ENCODE measurements at regions not wholly inside any gene's neighbourhood (a gene's known extent, or its start where the extent isn't known, plus 50 kb on each side); places are given as distances from the start of the nearest gene placed in this dataset.
A peak's percentile ranks its signal among the peaks of the same experiment; 100 is the strongest.

DNA sequence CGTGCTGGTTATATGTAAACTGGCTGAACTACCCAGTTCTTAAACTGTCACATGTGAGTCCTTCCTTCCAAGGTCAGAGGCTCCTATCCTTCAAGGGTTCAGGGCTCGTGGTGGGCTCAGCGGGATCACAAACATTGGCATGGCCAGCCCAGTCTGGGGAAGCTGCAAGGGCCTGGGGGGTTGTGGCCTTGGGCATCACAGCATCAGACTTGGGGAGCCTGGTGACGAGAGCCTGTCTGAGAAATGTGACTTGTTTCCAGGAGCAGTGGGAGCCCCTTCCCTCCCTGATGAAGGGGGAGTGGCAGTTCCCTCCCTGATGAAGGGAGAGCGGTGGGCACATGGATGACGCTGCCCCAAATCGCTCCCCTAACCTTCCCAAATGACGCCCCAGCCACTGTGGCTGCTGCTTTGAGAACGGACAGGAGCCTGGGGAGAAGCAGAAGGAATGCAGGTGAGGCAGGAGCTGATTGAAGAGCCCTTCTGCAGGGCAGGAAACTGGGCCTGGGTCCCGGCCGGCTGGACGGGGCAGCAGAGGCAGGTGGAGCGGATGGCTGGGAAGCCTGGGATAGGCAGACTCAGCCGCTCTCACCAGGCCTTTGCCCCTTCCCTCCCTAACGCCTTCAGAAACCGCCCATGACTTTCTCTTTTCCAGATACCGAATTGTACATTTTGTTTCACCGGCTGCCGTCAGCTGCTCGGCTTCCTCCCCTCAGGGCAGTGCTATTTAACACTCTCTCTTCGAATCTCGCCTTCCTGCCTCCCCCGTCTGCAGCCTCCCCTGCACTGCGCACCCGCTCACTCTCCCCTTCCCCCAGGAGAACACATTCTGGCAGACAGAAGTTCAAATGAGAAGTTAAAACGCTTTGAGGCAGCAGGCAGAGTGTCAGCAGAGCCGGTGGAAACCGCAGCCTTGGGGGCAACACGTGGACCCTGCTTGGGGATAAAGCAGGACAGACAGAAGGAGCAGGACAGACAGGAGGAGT, 1486.7 kb downstream of the BRD1 start:
- DNase-seq (ENCODE audit: low read depth in 4 of 4, low spot score in 2 of 4): peak in 2 of 4 donors; percentile 37 to 44

DNA sequence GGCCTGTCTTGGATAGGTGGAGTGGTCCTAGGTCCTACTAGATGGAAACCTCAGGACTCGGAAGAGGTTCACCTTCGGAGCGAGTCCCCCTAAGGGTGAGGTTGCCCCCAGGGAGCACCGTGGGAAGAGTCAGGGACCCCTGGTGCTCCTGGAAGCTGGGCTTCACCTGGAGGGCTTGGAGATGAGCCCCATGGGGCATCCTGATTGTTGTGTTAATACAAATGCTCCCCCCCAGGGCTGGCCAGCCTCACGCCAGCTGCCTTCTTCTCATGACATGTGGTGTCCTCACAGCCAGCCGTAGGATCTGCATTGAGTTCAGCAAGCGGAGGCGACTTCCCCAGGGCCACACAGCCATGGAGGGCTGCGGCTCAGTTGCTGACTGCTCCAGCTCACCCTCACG, 1487.5 kb downstream of the BRD1 start:
- DNase-seq (ENCODE audit: low read depth in 4 of 4, low spot score in 2 of 4): no peak

DNA sequence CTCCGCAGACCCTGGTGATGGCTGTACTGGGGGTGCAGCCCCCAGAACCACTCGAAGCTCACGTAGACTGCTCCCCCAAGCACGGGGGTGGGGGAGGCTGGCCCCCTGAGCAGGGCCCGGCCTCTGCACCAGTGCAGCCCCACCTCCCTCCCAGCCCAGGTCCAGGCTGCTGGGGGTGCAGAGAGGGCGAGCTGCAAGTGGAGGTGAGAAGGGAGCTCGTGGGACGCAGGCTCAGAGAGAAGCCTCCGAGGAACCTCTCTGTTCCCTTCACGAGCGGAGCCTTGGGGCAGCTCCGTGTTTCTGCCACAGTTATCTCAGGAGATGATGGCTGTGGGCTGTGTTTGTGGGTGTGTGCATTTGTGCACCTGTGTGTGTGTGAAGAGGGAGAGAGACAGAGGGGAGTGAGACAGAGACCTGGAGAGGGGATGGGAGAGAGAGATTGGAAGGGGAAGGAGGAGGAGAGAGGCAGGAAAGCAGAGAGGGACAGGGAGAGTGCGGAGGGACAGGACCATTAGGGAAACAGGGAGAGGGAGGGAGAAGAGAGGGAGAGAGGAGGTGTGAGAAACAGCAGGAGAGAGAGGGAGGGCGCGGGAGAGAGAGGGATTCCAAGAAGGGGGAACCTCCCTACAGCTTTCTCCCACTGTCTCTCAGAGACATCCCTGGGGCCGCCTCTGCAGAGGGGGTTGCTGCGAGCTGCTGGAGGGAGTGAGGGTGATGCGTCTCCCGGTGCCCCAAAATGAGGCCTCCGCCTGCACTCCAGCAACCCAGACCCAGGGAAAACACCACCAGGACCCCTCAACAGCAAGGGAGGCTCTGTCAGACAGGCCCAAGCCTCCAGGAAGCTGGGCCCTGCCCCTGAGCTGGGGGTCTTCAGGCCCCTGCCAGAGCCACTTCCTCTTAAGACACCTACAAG, 1488.6 kb downstream of the BRD1 start:
- no peak for DNase-seq (ENCODE audit: low read depth in 4 of 4, low spot score in 2 of 4)

DNA sequence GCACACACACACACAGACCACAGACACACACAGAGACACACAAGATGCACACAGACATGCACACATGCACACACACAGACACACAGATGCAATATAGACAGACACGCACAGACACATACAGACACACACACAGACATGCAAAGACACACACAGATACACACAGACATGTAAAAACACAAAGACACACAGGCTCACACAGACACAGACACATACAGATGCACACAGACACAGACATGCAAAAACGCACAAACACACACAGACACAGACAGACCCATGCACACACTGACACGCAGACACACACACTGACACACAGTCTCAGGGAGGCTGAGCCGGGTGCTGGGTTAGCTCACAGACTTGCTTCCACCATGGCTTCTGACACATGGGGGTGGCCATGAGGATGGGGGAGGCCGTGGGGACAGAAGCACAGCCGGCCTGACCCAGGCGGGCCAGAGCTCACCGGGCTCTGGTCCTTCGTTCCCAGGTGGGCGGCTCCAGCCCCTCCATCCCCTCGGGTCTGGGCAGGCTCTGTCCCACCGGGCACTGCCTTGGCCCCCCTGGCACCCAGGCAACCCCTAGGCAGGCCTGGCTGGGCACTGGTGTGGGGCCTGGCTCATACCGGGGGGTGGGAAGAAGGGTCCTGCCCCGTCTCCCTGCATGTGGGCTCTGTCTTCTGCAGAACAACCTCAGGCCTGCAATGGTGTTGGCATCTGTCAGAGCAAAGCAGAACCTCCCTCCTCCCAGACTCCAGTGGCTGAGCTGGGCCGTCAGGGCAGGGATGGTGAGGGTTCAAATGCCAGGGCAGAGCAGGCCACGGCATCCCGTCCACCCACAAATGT, 1489.5 kb downstream of the BRD1 start:
- DNase-seq (ENCODE audit: low read depth in 4 of 4, low spot score in 2 of 4): no peak

DNA sequence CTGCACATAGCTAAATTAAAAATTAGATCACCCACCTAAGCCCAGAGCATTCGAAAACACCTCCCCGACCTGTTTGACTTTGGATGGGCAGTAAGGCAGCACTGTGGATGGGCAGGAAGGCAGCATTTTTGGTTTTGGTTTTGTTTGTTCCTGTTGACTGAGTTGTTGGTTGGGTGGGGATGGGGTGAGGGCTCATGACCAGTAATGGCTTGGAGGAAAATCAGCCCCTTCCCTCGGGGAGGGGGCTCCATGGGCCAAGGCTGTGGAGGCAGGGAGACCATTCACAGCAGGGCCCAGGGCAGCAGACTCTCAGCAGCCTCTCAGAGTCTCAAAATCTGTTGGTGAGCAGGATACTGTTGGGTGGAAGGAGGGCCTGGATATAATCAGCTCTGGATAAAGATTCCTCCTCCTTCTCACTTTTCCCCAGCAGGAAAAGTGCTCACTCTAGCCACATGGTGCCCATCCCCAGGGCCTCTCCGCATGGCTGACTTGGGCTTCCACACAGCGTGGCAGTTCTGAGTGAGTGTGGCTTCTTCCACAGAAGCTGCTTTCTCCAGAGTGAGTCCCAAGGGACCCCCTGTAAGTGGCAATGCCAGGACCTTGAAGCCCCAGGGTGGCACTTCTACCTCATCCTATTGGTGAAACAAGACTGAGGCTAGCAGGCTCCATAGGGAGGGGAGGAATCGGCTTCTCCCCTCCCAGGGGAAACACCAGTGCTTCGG, 1491.2 kb downstream of the BRD1 start:
- no peak for DNase-seq (ENCODE audit: low read depth in 4 of 4, low spot score in 2 of 4)

DNA sequence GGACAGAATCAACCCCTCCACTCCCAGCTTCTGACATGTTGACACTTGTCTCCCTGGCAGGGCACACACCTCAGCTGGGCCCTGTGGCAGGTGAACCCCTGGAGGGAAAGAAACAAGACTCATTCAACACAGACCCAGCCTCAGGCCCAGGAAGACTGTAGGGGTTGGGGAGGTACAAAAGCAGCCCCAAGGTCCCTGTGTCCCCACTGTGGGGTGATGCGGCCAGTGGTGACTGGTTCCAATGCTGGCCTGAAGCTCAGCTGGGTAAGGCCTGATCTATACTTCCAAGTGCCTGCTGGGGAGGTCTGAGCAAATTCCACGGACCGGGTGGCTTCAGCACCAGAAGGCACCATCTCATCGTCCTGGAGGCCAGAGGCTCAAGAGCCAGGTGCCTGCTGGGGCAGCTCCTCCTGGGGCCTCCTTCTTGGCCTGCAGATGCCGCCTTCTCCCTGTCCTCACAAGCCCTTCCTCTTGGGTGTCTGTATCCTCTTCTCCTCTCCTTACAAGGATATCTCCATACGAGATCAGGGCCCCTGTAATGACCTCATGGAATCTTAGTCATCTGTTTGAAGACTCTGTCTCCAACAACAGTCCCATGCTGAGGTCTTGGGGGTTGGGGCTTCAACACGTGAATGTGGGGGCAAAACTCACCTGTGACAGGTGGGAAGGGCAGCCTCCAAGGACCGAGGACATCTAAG, 1492.1 kb downstream of the BRD1 start:
- DNase-seq (ENCODE audit: low read depth in 4 of 4, low spot score in 2 of 4): no peak

DNA sequence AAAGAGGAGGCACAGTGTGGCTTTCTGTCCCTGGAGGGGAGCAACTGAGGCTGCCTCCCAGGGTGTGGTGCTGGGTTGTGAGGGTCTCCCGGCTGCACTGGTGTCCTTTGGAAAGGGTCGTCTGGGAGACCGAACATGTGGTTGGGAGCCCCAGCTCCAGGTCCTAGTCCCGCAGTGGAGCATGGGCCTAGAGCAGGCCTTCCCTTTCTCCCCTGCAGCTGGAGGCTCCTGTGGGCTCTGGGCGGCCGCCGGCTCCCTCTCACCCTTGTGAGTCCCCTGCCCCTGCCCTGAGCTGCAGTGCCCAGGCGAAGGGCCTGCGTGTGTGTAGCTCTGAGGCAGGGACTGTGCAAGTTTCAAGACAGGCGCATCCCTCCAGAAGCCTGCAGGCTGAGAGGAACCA, 1492.7 kb downstream of the BRD1 start:
- no peak for DNase-seq (ENCODE audit: low read depth in 4 of 4, low spot score in 2 of 4)

DNA sequence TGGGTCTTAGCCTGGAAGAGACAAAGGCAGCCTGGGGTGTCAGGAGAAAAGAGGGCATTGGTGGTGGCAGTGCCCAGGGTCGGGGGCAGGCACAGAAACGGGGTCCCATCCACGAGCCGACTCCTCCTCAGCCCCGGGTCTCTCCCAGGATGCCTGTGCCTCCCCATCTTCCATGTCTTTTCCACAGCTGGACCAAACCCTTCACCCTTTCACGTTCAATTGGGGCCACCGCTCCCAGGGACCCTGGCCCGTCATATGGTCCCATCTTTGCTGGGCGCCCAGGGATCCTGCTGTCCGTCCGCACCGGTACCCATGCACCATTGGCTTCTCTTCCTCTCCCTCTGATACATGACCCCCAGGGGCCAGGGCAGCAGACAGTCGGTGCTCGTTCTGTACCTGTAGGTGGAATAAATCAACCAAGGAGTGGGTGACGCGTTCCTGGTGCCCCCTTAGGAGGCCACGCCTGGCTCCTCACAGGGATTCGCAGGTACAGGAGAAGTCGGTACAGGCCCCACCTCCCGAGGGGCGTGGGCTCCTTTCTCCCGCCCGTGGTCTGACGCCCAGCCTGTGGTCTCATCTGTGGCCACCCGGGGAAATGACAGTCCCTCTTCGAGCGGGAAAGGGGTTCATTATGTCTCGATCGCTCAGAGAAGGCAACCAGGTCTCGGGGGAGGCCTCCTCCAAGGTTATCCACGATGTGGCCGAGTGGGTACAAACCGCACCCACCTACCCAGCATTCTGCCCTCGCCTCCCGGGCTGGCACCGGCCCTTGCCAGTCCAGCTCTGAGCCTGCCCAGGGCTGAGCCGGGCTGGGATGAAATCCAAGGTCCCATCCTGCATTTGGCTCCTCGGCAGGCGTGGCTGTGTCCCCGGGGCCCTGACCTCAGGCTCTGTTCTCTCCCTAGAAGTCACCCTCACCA, 1493.6 kb downstream of the BRD1 start:
- no peak for DNase-seq (ENCODE audit: low read depth in 4 of 4, low spot score in 2 of 4)

DNA sequence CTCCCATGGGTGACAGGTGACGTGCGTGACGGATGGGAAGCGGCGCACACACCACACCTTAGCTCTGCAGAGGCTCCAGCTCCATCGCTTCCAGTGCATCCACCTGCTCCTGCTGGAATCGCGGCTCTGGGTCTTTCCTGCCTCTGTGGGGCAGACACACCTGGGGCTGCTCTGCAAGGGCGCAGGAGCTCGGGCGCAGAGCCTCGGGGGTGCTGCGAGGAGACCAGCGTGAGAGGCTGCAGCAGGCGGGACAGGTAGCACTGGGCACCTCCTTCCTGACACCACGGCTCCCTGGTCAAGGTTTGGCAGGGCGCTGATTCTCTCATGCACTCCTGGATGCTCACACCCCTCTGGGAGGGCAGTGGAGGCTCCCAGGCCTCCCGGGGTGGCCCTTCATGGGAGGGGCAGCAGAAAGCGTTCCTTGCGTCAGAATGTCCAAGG, 1494.3 kb downstream of the BRD1 start:
- DNase-seq (ENCODE audit: low read depth in 4 of 4, low spot score in 2 of 4): no peak

DNA sequence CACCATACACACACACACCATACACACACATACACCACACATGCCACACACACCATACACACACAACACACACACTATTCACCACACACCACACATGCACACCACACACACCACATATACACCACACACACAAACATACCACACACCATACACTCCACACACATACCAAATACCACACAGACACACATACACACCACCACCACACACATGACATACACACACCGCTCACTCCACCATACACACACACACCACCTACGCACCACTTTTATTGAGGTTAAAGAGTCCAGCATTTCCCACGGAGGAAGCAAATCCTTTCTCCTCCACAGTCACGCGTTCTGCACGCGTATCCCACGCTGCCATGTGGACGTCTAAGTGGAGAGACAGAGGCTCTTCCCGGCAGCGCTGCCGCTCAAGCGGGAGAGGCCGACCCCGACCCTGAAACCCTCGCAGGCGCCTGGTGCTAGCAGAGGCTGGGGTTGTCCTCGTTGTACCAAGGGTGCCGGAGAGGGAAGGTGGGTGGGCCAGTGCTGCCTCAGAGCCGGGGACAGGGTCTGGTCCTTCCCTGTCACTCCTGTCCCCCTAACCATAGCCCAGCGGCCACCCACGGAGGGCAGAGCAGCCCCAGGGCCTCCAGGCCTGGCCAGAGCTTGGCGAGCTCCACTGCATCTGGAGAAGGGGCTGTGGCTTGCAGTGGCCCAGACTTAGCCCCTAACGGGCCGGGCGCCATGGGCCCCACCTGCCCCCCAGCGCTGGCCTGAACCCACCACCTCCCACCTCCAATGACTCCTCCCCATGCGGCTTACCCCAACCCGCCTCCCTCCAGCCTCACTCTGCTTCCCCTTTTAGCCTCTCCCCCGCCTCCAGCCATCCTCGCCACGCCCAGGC, 1495.0 kb downstream of the BRD1 start:
- no peak for DNase-seq (ENCODE audit: low read depth in 4 of 4, low spot score in 2 of 4)

DNA sequence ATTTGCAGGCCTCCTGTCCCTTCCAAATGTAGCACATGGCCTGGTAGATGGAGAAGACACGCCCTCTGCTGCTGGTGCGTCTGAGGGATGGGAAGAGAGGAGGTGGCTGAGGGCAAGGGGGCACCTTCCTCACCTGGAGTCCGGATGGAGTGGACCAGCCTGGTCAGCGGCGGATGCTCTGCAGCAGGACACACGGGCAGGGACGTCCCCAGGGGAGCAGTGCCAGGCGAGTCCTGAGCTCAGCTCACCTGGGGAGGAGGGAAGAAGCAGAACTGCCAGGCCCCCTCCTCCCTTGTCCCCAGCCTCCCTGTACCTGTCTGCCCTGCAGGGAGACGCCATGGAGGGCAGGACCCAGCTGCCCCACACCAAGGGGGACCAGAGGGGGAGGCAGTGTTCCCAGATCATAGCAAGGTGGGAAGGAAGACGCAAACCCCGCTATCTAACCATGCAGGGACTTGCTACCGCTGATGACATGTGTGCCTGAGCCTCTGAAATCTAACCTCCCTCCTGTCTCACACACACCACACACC, 1495.9 kb downstream of the BRD1 start:
- DNase-seq (ENCODE audit: low read depth in 4 of 4, low spot score in 2 of 4): no peak

DNA sequence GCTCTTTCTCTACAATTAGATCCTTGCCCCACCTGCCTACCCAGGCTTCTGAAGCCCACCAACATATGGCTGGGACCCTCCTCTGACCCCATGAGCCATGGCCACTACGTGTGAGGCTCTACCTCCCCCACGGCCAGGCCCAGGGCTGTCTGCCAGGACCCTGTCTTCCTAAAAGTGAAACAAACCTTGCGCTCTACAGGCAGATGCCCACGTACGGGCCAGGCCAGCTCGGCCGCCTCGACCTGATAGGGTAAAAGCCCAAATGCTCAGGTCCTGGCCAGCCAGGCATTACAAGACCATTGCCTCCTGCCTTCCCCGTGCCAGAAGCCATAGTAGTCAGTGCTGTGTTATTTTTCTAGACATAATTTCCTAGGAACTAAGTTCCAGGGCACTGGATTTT, 1496.4 kb downstream of the BRD1 start:
- DNase-seq (ENCODE audit: low read depth in 4 of 4, low spot score in 2 of 4): no peak

DNA sequence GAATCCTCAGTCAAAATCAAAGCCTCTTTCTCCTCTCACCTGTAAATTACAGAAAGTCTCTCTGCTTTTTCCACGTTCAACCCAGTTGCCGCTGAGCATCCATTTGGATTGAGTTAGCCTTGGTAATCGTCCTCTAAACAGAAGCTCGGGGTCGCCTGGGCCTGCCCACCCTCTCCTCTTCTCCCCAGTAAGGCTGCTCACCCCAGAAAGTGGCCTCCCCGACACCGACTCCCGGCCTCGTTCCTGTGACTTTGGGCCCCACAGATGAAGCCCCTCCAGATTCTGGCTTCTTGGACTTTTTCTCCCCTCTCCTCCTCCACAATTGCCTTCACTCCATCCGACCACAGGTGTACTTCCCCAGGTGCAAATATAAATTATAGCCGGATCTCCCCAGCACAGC, 1500.0 kb downstream of the BRD1 start:
- no peak for DNase-seq (ENCODE audit: low read depth in 4 of 4, low spot score in 2 of 4)

DNA sequence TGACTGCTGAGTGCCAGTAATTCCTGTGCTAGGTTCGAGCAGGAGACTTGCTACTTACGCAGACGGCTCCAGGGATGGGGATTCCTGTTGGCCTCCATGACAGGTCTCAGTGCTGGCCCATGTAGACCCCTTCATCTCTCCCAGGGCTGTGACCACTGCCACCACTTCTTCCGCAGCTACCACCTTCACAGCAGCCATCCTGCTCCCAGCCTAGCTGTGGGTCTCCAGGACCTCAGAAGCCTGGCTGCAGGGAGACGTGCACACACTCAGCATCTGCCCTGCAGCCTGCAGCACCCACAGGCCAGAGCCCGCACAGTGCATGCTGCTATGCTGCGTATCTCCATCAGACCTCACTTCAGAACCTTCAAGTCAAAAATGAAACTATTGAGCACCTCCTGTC, 1503.9 kb downstream of the BRD1 start:
- DNase-seq (ENCODE audit: low read depth in 4 of 4, low spot score in 2 of 4): no peak

DNA sequence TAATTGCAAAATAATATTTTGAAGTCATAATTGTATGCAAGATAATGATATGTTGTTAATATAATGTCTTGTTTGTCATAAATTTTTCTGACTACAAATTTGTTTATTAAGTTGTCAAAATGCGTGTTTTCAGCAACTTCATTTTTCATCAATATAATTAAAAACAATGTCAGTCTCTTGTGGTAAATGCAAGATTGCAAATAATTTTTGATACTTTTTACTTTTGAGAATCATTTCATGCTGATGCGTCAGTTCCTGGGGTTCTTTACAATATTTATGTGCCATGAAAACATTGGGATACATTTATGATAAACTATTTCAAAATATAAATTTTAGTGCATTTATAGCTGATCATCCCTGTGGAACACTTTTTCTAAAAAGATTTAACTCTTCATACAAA, 1504.8 kb downstream of the BRD1 start:
- no peak for DNase-seq (ENCODE audit: low read depth in 4 of 4, low spot score in 2 of 4)

DNA sequence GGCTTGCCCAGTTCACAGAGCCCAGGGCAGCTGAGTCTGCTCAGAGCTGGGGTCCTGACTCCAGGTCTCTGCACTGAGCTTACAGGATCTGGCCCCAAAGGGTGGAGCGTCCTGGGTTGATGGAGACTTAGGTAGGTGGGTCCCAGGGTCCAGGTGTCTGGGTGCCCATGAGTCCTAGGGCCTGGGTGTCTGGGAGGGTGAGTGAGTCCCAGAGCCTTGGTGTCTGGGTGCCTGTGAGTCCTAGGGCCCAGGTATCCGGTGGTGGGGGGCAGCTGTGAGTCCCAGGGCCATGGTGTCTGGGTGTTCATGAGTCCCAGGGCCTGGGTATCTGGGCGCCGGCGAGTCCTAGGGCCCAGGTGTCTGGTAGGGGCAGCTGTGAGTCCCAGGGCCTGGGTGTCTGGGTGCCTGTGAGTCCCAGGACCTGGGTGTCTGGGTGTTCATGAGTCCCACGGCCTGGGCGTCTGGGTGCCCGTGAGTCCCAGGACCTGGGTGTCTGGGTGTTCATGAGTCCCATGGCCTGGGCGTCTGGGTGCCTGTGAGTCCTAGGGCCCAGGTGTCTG, 1505.6 kb downstream of the BRD1 start:
- DNase-seq (ENCODE audit: low read depth in 4 of 4, low spot score in 2 of 4): no peak

Measured in left renal cortex interstitium (tissue), 4 donors.